ENCODE measurements at regions not wholly inside any gene's neighbourhood (a gene's known extent, or its start where the extent isn't known, plus 50 kb on each side); places are given as distances from the start of the nearest gene placed in this dataset.

DNA sequence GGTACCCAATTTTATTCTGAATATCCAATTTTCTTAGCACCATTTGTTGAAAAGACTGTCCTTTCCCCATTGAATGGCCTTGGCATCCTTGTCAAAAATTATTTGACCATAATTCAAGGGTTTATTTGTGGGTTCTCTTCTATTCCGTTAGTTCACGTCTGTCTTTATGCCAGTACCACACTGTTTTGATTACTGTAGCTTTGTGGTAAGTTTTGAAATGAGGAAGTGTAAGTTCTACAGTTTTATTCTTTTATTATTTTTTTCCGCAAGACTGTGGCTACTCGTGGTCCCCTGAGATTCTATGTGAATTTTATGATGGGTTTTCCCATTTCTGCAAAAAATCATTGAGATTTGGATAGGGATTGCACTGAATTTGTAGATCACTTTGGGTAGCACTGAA lies 402.6 kb downstream of the PLK2 start:
- TF ChIP-seq, protein P1, sequence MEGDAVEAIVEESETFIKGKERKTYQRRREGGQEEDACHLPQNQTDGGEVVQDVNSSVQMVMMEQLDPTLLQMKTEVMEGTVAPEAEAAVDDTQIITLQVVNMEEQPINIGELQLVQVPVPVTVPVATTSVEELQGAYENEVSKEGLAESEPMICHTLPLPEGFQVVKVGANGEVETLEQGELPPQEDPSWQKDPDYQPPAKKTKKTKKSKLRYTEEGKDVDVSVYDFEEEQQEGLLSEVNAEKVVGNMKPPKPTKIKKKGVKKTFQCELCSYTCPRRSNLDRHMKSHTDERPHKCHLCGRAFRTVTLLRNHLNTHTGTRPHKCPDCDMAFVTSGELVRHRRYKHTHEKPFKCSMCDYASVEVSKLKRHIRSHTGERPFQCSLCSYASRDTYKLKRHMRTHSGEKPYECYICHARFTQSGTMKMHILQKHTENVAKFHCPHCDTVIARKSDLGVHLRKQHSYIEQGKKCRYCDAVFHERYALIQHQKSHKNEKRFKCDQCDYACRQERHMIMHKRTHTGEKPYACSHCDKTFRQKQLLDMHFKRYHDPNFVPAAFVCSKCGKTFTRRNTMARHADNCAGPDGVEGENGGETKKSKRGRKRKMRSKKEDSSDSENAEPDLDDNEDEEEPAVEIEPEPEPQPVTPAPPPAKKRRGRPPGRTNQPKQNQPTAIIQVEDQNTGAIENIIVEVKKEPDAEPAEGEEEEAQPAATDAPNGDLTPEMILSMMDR (IDR thresholded peaks at IDR 0.05; ENCODE audit: insufficient read depth, low read depth, low read length), result no peak
- TF ChIP-seq EZH2 (IDR thresholded peaks at IDR 0.05; ENCODE audit: insufficient read depth, low read length), result no peak
